IMR-90 (cell line): ENCODE measurements at regions not wholly inside any gene's neighbourhood (a gene's known extent, or its start where the extent isn't known, plus 50 kb on each side); places are given as distances from the start of the nearest gene placed in this dataset.

Experiments used
- ATAC-seq: fragments of 200-7000 bp; cut with Tn5 transposase; 2 replicates; pipeline ENCODE4 v1.9.1; 2020; ENCODE audit warnings: low read depth, mild to moderate bottlenecking, moderate library complexity
- BruUV-seq: library from RNA; stranded (reverse); fragments of 400-500 nt; replicated peaks from 2 replicates; lab custom pipeline; 2021; lab: Mats Ljungman, UMichigan
- CTCF ChIA-PET: fragments of 300-600 bp; formaldehyde crosslinking; extraction: SDS; loops from one replicate; lab custom pipeline; 2021; ENCODE audit warnings: antibody characterized with exemption; lab: Yijun Ruan, JAX
- POLR2A ChIA-PET: fragments of 300-600 bp; sonication (Branson Sonifier 250); formaldehyde crosslinking; loops from one replicate; lab custom pipeline; 2022; ENCODE audit warnings: antibody characterized with exemption; ENCODE audit not compliant: unreplicated experiment; lab: Charles Lee
- DNase-seq: peaks from one replicate; pipeline ENCODE4 v3.0.0; 2013
- H2AFZ ChIP-seq: replicated peaks from 2 replicates; pipeline ENCODE3; 2013; ENCODE audit warnings: low read length, mild to moderate bottlenecking; ENCODE audit not compliant: poor library complexity
- H2AK5ac ChIP-seq: 2 replicates; pipeline ENCODE4 v1.6.1; 2013; ENCODE audit warnings: low read depth, low read length, inconsistent platforms
- H2AK9ac ChIP-seq: replicated peaks from 2 replicates; pipeline ENCODE3; 2013; ENCODE audit warnings: mild to moderate bottlenecking, low read depth, low read length, moderate library complexity; ENCODE audit not compliant: poor library complexity
- H2BK120ac ChIP-seq: 2 replicates; pipeline ENCODE4 v1.6.1; 2013; ENCODE audit warnings: low read depth, low read length, inconsistent platforms
- H2BK15ac ChIP-seq: 3 replicates; pipeline ENCODE4 v1.6.1; 2013; ENCODE audit warnings: low read depth, low read length, inconsistent platforms
- H2BK20ac ChIP-seq: 2 replicates; pipeline ENCODE4 v1.6.1; 2013; ENCODE audit warnings: low read depth, mild to moderate bottlenecking, inconsistent platforms, low read length, moderate library complexity
- H2BK5ac ChIP-seq: 2 replicates; pipeline ENCODE4 v1.6.1; 2013; ENCODE audit warnings: mild to moderate bottlenecking, low read depth, low read length, inconsistent platforms; ENCODE audit not compliant: poor library complexity, severe bottlenecking
- H3K14ac ChIP-seq: replicated peaks from 2 replicates; pipeline ENCODE4 v1.6.1; 2013; ENCODE audit warnings: low read depth, low read length, inconsistent platforms
- H3K18ac ChIP-seq: 2 replicates; pipeline ENCODE4 v1.6.1; 2013; ENCODE audit warnings: low read depth, low read length, control low read depth
- H3K23ac ChIP-seq: 2 replicates; pipeline ENCODE4 v1.6.1; 2013; ENCODE audit warnings: low read depth, low read length, inconsistent platforms
- H3K27ac ChIP-seq: 2 replicates; pipeline ENCODE4 v1.5.1; 2013; ENCODE audit warnings: mild to moderate bottlenecking, control low read depth, low read length; ENCODE audit not compliant: insufficient read depth
- H3K27me3 ChIP-seq: 2 replicates; pipeline ENCODE4 v1.6.1; 2013; ENCODE audit warnings: low read length; ENCODE audit not compliant: control insufficient read depth, insufficient read depth
- H3K36me3 ChIP-seq: 2 replicates; pipeline ENCODE4 v1.6.1; 2013; ENCODE audit warnings: low read length, mixed read lengths; ENCODE audit not compliant: control insufficient read depth, insufficient read depth
- H3K4ac ChIP-seq: 2 replicates; pipeline ENCODE4 v1.6.1; 2013; ENCODE audit warnings: low read depth, low read length, inconsistent platforms
- H3K4me1 ChIP-seq: 2 replicates; pipeline ENCODE4 v1.6.1; 2013; ENCODE audit warnings: low read length, mixed read lengths; ENCODE audit not compliant: control insufficient read depth, insufficient read depth
- H3K4me2 ChIP-seq: 2 replicates; pipeline ENCODE4 v1.6.1; 2013; ENCODE audit warnings: low read depth, mild to moderate bottlenecking, control low read depth, low read length, moderate library complexity
- H3K4me3 ChIP-seq: 2 replicates; pipeline ENCODE4 v1.5.1; 2013; ENCODE audit warnings: low read depth, mild to moderate bottlenecking, control low read depth, low read length, moderate library complexity; ENCODE audit not compliant: insufficient read depth
- H3K56ac ChIP-seq: 2 replicates; pipeline ENCODE4 v1.6.1; 2013; ENCODE audit warnings: low read length, inconsistent platforms; ENCODE audit not compliant: insufficient read depth; ENCODE audit errors: extremely low read depth
- H3K79me1 ChIP-seq, 2 experiments: 2 replicates each; pipeline ENCODE4 v1.6.1; 2013; ENCODE audit warnings: low read length in 2 of 2, inconsistent platforms in 1 of 2, low read depth in 1 of 2
- H3K9ac ChIP-seq: 2 replicates; pipeline ENCODE4 v1.6.1; 2013; ENCODE audit warnings: low read depth, low read length, control low read depth
- H3K9me1 ChIP-seq: 2 replicates; pipeline ENCODE4 v1.6.1; 2013; ENCODE audit warnings: low read length, inconsistent platforms; ENCODE audit not compliant: insufficient read depth
- H3K9me3 ChIP-seq: 2 replicates; pipeline ENCODE4 v1.6.1; 2013; ENCODE audit warnings: low read length; ENCODE audit not compliant: control insufficient read depth, insufficient read depth
- H4K20me1 ChIP-seq: 2 replicates; pipeline ENCODE4 v1.6.1; 2013; ENCODE audit warnings: low read length, inconsistent platforms; ENCODE audit not compliant: insufficient read depth
- H4K5ac ChIP-seq: 2 replicates; pipeline ENCODE4 v1.6.1; 2013; ENCODE audit warnings: mild to moderate bottlenecking, low read depth, low read length, control low read depth
- H4K8ac ChIP-seq, 2 experiments: 2 replicates each; pipeline ENCODE4 v1.6.1; 2013; ENCODE audit warnings: low read depth in 2 of 2, low read length in 2 of 2, control low read depth in 1 of 2, inconsistent platforms in 1 of 2
- H4K91ac ChIP-seq: 2 replicates; pipeline ENCODE4 v1.6.1; 2013; ENCODE audit warnings: low read depth, low read length, inconsistent platforms; ENCODE audit not compliant: insufficient read depth
- BHLHE40 ChIP-seq: fragments of 150-350 bp; IDR thresholded peaks from 2 replicates; pipeline ENCODE4 v1.6.1; 2016; ENCODE audit warnings: mild to moderate bottlenecking, low read depth, low read length
- CEBPB ChIP-seq: IDR thresholded peaks from 2 replicates; pipeline ENCODE4 v1.6.1; 2012; ENCODE audit warnings: low read depth, low read length, improper control_type of control experiment
- CTCF ChIP-seq: conservative IDR thresholded peaks from 2 replicates; pipeline ENCODE4 v1.5.1; 2012; ENCODE audit warnings: mild to moderate bottlenecking, low read depth, low read length, improper control_type of control experiment
- FOS ChIP-seq: fragments of 150-350 bp; IDR thresholded peaks from 2 replicates; pipeline ENCODE4 v1.6.1; 2016; ENCODE audit warnings: low read depth, low read length
- MAZ ChIP-seq: IDR thresholded peaks from 2 replicates; pipeline ENCODE4 v1.6.1; 2012; ENCODE audit warnings: low read depth, mild to moderate bottlenecking, low read length, improper control_type of control experiment, moderate library complexity, borderline replicate concordance
- NFE2L2 ChIP-seq: fragments of 150-350 bp; IDR thresholded peaks from 2 replicates; pipeline ENCODE4 v1.6.1; 2016; ENCODE audit warnings: low read depth, mild to moderate bottlenecking, low read length
- POLR2A ChIP-seq: IDR thresholded peaks from 2 replicates; pipeline ENCODE4 v1.6.1; 2012; ENCODE audit warnings: mild to moderate bottlenecking, low read depth, low read length
- RAD21 ChIP-seq: IDR thresholded peaks from 2 replicates; pipeline ENCODE4 v1.6.1; 2012; ENCODE audit warnings: low read length, improper control_type of control experiment
- RCOR1 ChIP-seq: IDR thresholded peaks from 2 replicates; pipeline ENCODE4 v1.6.1; 2012; ENCODE audit warnings: mild to moderate bottlenecking, low read length, improper control_type of control experiment; ENCODE audit not compliant: insufficient replicate concordance
- RFX5 ChIP-seq: IDR thresholded peaks from 2 replicates; pipeline ENCODE4 v1.8.0; 2012; ENCODE audit warnings: low read depth, mild to moderate bottlenecking, low read length, moderate library complexity
- SMC3 ChIP-seq: fragments of 150-350 bp; IDR thresholded peaks from 2 replicates; pipeline ENCODE4 v1.6.1; 2016; ENCODE audit warnings: low read depth, mild to moderate bottlenecking, antibody characterized with exemption, low read length, moderate library complexity
- WGBS, 2 experiments: methylation state at CpG; one replicate each; pipeline versions ENCODE4 v1.1.5 to v1.1.7; 2013; ENCODE audit warnings: missing lambda C conversion rate in 2 of 2; ENCODE audit not compliant: insufficient read length in 1 of 2; ENCODE audit errors: extremely low coverage in 2 of 2; 5-methylcytosine and 5-hydroxymethylcytosine counted together
- dilution Hi-C: fragments of 300-500 bp; cut with HindIII; formaldehyde crosslinking; loops from one replicate; pipeline ENCODE4 v1.14.3; 2018; ENCODE audit warnings: low sequenced_read_pairs; ENCODE audit not compliant: unreplicated experiment
- in situ Hi-C: fragments of 300-500 bp; cut with MboI; formaldehyde crosslinking; loops from 3 replicates; pipeline ENCODE4 v1.14.3; 2019; ENCODE audit warnings: low sequenced_read_pairs, inconsistent platforms, mixed read lengths
- intact Hi-C: fragments of 100-400 bp; cut with micrococcal nuclease; formaldehyde crosslinking; loops from 2 replicates; pipeline ENCODE4 v1.10.0; 2022
- TF ChIP-seq, protein P1 (sequence below): fragments of 150-350 bp; IDR thresholded peaks from 2 replicates; pipeline ENCODE4 v1.6.1; 2016; ENCODE audit warnings: low read depth, mild to moderate bottlenecking, low read length, moderate library complexity, borderline replicate concordance

- no peak overlapping the region for H3K27ac ChIP-seq
- H3K9me3 ChIP-seq, result no peaks in the 10 kb centered on the region
- intact Hi-C loops, result no loop called here
- H2AK5ac ChIP-seq, result no peak overlapping the region
- no peaks in the 10 kb centered on the region for H3K27me3 ChIP-seq
- H4K5ac ChIP-seq, result no peak overlapping the region
- H2BK20ac ChIP-seq, result no peak overlapping the region
- H2BK5ac ChIP-seq, result no peak overlapping the region
- no peak overlapping the region for H3K4me3 ChIP-seq
- no peak for ATAC-seq
- H3K18ac ChIP-seq, result no peak overlapping the region
- in situ Hi-C loops, result loop anchor here (25.0 kb wide), 1 partner anchor 476 kb away; no protein-coding TSS in a partner anchor
- no peaks in the 10 kb centered on the region for H3K9me1 ChIP-seq
- CTCF ChIA-PET, result no interaction called here
- no peak for DNase-seq
- WGBS, 2 experiments, result no CpG with 5 or more reads among the region's 4 CpGs
- no peak overlapping the region for H2BK15ac ChIP-seq
- dilution Hi-C loops, result no loop called here
- POLR2A ChIA-PET, result interaction anchor here (0.7 kb wide), 1 partner anchor 13 kb away, joined by 6 read pairs; no protein-coding TSS in a partner anchor
- no peaks in the 10 kb centered on the region for H3K79me1 ChIP-seq
- H2AFZ ChIP-seq, result no peak overlapping the region
- no peak overlapping the region for H3K14ac ChIP-seq
- H4K8ac ChIP-seq, result no peak overlapping the region
- H3K36me3 ChIP-seq, result no peaks in the 10 kb centered on the region
- no peak overlapping the region for H3K56ac ChIP-seq
- H3K23ac ChIP-seq, result no peak overlapping the region
- no peak for TF ChIP-seq MAZ
- no peak for TF ChIP-seq RFX5
- no peak for TF ChIP-seq RCOR1
- TF ChIP-seq BHLHE40, result no peak
- no peak for TF ChIP-seq NFE2L2
- no peak for TF ChIP-seq FOS
- TF ChIP-seq CEBPB, result no peak
- no peak for TF ChIP-seq POLR2A
- TF ChIP-seq SMC3, result no peak
- TF ChIP-seq, protein P1, sequence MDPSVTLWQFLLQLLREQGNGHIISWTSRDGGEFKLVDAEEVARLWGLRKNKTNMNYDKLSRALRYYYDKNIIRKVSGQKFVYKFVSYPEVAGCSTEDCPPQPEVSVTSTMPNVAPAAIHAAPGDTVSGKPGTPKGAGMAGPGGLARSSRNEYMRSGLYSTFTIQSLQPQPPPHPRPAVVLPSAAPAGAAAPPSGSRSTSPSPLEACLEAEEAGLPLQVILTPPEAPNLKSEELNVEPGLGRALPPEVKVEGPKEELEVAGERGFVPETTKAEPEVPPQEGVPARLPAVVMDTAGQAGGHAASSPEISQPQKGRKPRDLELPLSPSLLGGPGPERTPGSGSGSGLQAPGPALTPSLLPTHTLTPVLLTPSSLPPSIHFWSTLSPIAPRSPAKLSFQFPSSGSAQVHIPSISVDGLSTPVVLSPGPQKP, result no peak
- no peak for TF ChIP-seq CTCF
- TF ChIP-seq RAD21, result no peak
- H4K20me1 ChIP-seq, result no peaks in the 10 kb centered on the region
- H3K4ac ChIP-seq, result no peak overlapping the region
- no peak overlapping the region for H4K91ac ChIP-seq
- BruUV-seq, result no TSS peak
- H2BK120ac ChIP-seq, result no peak overlapping the region
- H3K4me2 ChIP-seq, result no peak overlapping the region
- no peaks in the 10 kb centered on the region for H3K4me1 ChIP-seq
- no peak overlapping the region for H3K9ac ChIP-seq
- no peak overlapping the region for H2AK9ac ChIP-seq
Measured at GRCh38 chr3:18113417-18113816, 311.7 kb downstream of the SATB1 start.
